Stimulated activated CD8-positive, alpha-beta memory T cell treated with anti-CD3 and anti-CD28 coated beads, Interleukin-15, amount 100 ng/mL, for 24 hours (primary cell): ENCODE measurements at regions not wholly inside any gene's neighbourhood (a gene's known extent, or its start where the extent isn't known, plus 50 kb on each side); places are given as distances from the start of the nearest gene placed in this dataset.

ENCODE experiments used
- DNase-seq: peaks from one replicate; pipeline ENCODE4 v3.0.0-alpha.2; 2020; ENCODE audit warnings: low read depth

DNA sequence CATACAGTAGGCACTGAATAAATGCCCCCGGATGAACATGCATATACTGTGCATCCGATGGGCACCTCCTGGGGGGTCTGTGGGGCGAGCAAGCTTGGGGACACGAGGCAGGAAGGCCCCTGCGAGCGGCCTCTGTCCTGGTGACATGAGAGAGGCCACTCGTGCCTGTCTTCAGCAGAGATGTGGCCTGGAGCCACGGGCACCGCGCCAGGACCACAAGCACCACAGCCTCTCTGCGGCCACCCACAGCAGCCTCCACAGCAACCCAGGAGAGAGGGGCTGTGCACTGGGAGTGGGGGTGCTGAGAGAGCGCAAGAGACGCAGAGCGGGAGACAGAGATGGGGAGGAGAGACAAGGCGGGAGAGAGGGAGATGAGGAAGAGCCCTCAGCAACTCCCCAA lies 118.5 kb downstream of the RFLNA start:
- no peak for DNase-seq

DNA sequence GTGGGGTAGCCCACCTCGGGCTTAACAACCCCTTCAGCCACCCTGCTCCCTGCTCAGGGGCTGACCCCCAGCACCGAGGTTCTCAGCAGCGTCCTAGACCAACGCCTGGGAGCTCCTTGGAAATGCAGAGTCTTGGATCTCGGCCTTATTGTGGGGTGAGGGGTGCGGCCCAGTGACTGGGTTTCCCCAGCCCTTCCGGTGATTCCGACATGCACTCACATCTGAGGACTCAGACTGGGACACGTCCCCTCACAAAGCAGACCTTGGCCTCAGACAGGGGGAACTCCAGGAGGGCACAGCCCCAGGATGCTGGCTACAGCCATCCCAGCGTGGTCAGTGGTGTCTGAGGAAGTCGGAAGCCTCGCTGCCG lies 117.7 kb downstream of the RFLNA start:
- no peak for DNase-seq

- no peak for DNase-seq
Measured at GRCh38 chr12:124411953-124412645, 117.2 kb downstream of the RFLNA start.

DNA sequence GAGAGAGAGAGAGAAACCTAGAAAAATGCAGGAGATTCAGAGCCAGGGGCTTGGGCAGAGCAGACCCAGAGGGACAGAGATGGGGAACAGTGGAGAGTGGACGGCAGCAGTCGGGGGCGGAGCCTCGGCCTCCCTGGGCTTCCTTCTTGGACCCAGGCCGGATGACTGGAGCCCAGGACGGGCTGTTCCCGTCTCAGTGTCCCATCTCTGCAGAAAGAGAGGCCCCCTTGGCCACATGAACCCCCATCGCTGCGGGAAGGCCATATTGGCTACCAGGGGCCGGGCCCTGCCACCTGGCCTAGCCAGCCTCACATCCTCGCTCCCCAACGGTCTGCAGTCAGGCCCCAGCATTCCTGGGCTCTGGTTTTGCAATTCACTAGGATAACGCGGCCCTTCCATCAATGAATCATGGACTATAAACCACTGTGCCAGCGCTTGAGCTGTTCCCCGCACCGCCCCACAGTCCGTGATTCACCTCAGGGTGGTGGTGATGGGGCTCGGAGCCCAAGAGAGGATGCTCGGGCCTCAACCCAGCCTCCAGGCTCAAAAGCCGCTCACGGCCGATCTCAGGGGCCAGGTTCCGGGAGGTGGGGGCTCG lies 116.5 kb downstream of the RFLNA start:
- no peak for DNase-seq

GRCh38 chr12:124410354-124411175 lies 115.7 kb downstream of the RFLNA start:
- no peak for DNase-seq

- no peak for DNase-seq
Measured at GRCh38 chr12:124408822-124409517, 114.1 kb downstream of the RFLNA start.

GRCh38 chr12:124407074-124407473 lies 112.2 kb downstream of the RFLNA start:
- no peak for DNase-seq

DNA sequence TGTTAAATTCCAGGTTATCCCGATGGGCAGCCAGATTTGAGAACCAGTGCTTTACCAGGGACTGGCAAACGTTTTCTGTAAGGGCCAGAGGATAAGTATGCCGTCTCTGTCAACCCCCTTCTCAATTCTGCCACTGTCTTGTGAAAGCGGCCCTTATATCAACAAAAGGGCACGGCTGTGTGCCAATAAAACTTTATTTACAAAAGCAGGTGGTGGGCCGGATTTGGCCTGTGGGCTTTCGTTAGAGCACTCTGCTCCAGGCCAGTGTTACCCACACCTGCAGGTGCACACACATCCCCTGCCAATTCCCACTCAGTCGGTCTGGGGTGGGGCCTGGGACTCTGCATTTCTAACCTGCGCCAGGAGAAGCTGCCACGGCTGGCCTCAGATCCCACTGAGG lies 111.2 kb downstream of the RFLNA start:
- DNase-seq, result no peak

GRCh38 chr12:124405592-124405991 lies 110.7 kb downstream of the RFLNA start:
- DNase-seq, result no peak

DNA sequence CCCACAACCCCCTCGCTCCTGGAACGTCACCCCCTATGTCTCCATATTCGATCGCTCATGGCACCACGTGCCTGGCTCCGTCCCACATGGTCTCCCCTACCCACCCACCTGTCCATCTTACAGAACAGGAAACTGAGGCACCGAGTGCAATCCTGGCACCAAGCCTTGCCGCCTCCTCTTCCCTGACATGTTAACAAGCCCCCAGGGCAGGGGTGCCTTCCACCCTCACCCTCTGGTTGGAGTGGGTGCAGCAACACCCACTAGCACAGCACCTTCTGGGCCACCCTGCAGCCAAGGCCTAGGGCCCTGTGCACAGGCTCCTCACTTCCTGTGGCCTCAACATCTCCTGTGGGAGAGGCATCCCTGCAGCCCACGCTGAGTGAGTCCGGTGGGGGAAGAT lies 110.3 kb downstream of the RFLNA start:
- no peak for DNase-seq

GRCh38 chr12:124404162-124404784 lies 109.4 kb downstream of the RFLNA start:
- DNase-seq, result no peak

DNA sequence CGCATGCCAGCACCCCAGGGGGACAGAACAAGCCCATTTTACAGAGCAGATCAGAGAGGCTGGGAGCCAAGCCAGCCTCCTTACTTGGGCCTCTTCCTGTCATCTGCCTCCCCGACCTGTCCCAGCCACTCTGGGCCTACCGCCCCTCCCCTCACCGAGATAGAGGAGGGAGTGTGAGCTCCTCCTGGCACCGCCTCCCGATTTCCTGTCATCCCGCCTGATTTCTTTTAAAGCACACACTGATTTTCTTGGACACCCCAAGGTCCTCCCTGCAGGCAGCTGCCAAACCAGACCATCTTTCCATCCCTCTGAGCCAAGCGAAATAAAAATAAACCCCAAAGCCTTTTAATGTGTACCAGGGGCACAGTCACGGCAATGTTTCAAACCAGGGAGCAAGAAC lies 108.4 kb downstream of the RFLNA start:
- no peak for DNase-seq

DNA sequence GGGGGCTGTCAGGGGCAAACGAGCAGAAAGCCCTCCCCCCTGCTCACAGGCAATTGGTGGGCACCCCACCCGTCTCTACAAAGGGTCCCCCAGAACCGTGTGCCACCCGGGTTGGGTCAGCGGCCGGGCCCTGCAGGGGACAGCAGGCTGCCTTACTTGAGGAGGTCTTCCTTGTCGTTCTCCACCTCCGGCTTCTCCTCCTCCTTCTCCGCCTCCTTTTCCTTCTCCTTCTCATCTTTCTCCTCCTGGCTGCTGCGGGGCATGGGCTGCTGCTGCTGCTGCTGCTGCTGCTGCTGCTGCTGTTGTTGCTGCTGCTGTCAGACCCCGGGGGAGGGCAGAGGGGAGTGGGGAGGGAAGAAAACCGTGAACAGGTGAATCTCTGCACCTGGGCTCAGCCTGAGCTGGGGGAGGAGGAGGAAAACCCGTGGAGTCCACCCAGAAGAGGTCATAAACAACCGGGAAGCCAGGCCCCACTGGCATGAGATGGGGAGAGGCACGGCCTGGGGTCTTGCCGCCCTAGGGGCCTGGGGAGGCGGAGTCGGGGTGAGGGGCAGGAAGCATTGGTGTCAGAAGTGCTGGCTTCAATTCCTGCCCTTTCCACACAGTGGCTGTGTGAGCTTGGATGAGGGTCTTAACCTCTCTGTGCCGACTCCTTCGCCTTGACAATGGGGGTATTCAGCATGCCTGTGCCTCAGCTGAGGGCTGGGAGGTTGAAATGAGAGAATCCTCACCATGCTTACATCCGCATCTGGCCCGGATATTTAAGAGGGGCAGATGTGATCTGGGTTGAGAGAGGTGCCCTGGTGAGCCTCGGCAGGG lies 107.6 kb downstream of the RFLNA start:
- DNase-seq, result no peak

GRCh38 chr12:124401704-124402221 lies 106.9 kb downstream of the RFLNA start:
- no peak for DNase-seq

- DNase-seq, result no peak
Measured at GRCh38 chr12:124400124-124400523, 105.2 kb downstream of the RFLNA start.

DNA sequence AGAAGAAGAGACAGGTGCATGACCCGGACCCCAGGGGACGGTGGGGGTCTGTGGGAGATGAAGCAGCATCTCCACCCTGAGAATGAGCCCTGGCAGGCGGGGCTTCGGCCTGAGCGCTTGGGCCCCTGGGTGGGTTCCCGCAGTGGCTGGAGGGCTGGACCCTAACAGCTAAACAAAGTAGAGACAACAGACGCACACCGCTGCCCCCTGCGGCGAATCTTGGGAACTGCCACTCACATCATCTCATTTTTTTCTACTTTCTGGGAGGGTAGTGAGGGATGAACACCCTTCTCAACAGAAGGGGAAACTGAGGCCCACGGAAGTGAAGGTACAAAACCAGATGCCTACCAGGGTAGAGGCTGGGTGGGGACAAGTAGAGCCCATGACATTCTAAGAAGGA lies 104.7 kb downstream of the RFLNA start:
- DNase-seq, result no peak

- no peak for DNase-seq
Measured at GRCh38 chr12:124398578-124399227, 103.8 kb downstream of the RFLNA start.

DNA sequence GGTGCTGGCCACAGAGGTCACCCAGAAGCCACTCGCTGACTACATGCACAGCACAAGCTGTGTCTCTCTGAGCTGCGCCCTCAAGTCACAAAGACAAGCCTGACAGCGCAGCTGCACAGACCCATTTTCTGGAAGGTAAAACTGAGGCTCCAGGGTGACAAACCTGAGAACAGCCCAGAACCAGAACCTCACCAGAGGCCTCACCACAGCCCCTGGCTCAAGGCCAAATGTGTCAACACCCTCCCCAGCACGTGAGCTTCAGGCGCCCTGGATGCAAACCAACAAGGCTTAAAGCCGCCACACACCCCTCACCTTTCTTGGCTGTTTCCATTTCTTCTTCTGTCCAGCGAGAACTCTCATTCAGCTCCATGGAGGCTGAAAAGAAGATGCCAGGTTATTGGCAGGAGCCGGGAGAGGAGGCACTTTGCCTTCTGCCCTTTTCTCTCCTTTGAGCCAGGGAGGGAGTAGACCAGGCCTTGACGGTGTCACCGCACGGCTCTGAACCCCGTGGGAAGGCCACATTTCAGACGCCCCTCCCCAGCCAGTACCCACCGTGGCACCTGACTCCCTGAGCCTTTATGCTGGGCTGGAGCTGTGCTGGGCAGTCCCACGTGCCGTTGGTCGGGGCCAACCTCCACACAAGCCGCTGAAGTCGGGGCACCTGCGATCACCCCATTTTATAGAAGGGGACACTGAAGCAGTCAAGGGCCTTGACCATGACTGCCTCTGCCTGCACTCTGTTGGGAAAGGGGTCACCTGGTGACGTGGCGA lies 103.1 kb downstream of the RFLNA start:
- DNase-seq, result no peak

GRCh38 chr12:124397399-124397679 lies 102.4 kb downstream of the RFLNA start:
- DNase-seq, result no peak
